ENCODE measurements at regions not wholly inside any gene's neighbourhood (a gene's known extent, or its start where the extent isn't known, plus 50 kb on each side); places are given as distances from the start of the nearest gene placed in this dataset.

DNA sequence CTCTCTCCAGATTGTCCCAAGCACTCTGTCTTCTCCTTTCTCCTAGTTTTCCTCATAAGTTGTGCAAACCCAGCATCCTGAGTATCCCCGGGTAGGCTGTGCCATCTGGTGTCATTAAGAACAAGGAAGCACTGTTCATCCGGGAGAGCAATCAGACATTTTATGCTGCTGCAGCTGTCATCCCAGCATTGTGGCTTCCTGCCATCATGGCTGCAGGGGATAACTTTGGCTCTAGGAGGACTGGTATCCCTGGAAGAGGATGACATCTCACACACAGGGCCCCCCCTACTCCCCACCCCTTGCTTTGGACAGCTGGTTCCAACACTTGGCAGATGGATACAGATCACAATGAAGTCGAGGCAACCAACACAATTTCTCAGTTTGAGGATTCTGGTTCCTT, 1195.1 kb upstream of the MAP3K7 start:
- no peak for FAIRE-seq

DNA sequence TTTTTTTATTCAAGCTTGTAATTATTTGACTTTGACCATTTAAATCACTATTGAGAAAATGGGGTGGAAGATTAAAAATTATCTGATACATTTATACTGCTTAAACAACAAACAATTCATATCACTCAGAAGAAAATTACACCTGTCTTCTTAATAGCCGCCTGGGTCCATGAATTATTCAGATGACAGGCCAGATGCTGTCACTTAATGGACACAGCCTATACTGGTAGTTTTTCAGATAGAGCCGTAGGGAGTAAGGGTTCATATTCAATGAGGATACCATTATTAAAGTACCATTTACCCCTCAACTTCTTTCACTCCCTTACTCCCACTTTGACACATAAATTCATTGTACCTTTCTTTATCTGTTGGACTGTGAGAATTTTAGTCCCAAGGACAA, 1193.4 kb upstream of the MAP3K7 start:
- 73 to 94% (median 77%) methylated on average over 2 of the region's 2 CpGs for WGBS, 3 donors
- H3K4me1 ChIP-seq (ENCODE audit: control insufficient read depth in 3 of 3, insufficient read depth in 2 of 3, low read depth in 1 of 3, low read length in 2 of 3): no peaks in the 10 kb centered on the region
- no peaks in the 10 kb centered on the region for H3K27me3 ChIP-seq (ENCODE audit: control insufficient read depth in 3 of 3, insufficient read depth in 3 of 3, low read length in 3 of 3)
- H3K36me3 ChIP-seq (ENCODE audit: control insufficient read depth in 3 of 3, insufficient read depth in 2 of 3, low read depth in 1 of 3, low read length in 3 of 3): no peaks in the 10 kb centered on the region
- no peak overlapping the region for H3K4me3 ChIP-seq (ENCODE audit: low read depth in 1 of 3, low read length in 3 of 3)
- peaks cover 0 to 4% of the 10 kb centered on the region in 2 donors for H3K9me3 ChIP-seq (ENCODE audit: control insufficient read depth in 2 of 2, insufficient read depth in 1 of 2, low read depth in 1 of 2, low read length in 1 of 2)
- H3K27ac ChIP-seq (ENCODE audit: low read depth in 1 of 3, low read length in 2 of 3): no peak overlapping the region
- no peak for FAIRE-seq
- DNase-seq: no peak

More for the DNA sequence above, 1195.1 kb upstream of the MAP3K7 start:
- no peaks in the 10 kb centered on the region for H3K27me3 ChIP-seq (ENCODE audit: control insufficient read depth in 3 of 3, insufficient read depth in 3 of 3, low read length in 3 of 3)
- peak in 1 of 2 donors; percentile 6 for DNase-seq
- peaks cover 0 to 4% of the 10 kb centered on the region in 2 donors for H3K9me3 ChIP-seq (ENCODE audit: control insufficient read depth in 2 of 2, insufficient read depth in 1 of 2, low read depth in 1 of 2, low read length in 1 of 2)
- no peaks in the 10 kb centered on the region for H3K4me1 ChIP-seq (ENCODE audit: control insufficient read depth in 3 of 3, insufficient read depth in 2 of 3, low read depth in 1 of 3, low read length in 2 of 3)
- no peaks in the 10 kb centered on the region for H3K36me3 ChIP-seq (ENCODE audit: control insufficient read depth in 3 of 3, insufficient read depth in 2 of 3, low read depth in 1 of 3, low read length in 3 of 3)
- 28 to 39% (median 32%) methylated on average over 3 of the region's 3 CpGs for WGBS, 3 donors
- H3K27ac ChIP-seq (ENCODE audit: low read depth in 1 of 3, low read length in 2 of 3): no peak overlapping the region
- no peak overlapping the region for H3K4me3 ChIP-seq (ENCODE audit: low read depth in 1 of 3, low read length in 3 of 3)

DNA sequence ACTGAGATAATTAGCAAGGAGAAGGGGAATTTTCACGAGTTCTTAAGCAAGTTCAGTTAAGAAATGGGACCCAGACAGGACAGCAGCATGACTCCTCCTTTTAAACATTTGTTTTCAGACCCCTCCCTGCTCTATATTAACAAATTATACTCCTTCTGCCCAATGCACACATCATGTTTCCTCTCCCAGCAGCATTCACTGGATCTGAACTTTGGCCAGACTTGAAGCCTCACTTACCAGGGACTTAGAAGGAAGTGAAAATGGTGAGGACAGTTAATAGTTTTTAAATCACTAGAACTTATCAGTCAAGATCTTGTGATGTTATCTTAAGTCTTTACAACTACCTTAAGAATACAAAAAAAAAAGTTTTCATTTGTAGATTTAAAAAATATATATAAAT, 1174.7 kb upstream of the MAP3K7 start:
- H3K4me1 ChIP-seq (ENCODE audit: control insufficient read depth in 3 of 3, insufficient read depth in 2 of 3, low read depth in 1 of 3, low read length in 2 of 3): no peaks in the 10 kb centered on the region
- H3K27ac ChIP-seq (ENCODE audit: low read depth in 1 of 3, low read length in 2 of 3): no peak overlapping the region
- H3K4me3 ChIP-seq (ENCODE audit: low read depth in 1 of 3, low read length in 3 of 3): no peak overlapping the region
- DNase-seq: peak in 1 of 2 donors; percentile 14
- no peaks in the 10 kb centered on the region for H3K36me3 ChIP-seq (ENCODE audit: control insufficient read depth in 3 of 3, insufficient read depth in 2 of 3, low read depth in 1 of 3, low read length in 3 of 3)
- no peaks in the 10 kb centered on the region for H3K9me3 ChIP-seq (ENCODE audit: control insufficient read depth in 2 of 2, insufficient read depth in 1 of 2, low read depth in 1 of 2, low read length in 1 of 2)
- H3K27me3 ChIP-seq (ENCODE audit: control insufficient read depth in 3 of 3, insufficient read depth in 3 of 3, low read length in 3 of 3): no peaks in the 10 kb centered on the region
- FAIRE-seq: no peak
- WGBS, 3 donors: 9 to 29% (median 24%) methylated on average over 1 of the region's 1 CpG

DNA sequence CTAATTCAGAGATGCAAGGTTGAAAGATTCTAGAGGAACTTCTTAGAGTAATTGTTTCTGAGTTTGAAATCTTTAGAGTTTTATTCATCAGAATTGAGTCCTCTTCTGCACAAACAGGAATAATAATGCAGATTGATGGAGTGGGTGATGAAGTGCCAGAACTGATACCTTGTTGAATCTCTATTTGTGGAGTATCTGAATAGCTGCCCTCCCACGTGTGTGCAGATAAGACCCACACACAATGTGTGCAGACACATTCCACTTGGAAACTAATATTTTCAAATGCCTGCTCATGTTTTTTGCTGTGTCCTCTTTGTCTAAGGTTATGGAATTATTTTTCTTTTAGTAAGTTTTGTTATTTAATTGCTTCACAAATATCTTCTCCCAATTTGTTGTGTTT, 1167.8 kb upstream of the MAP3K7 start:
- no peak for FAIRE-seq
- Histone ChIP-seq H3K4me1 (ENCODE audit: control insufficient read depth in 3 of 3, insufficient read depth in 2 of 3, low read depth in 1 of 3, low read length in 2 of 3) (no peaks in the 10 kb centered on the region), H3K27ac (ENCODE audit: low read depth in 1 of 3, low read length in 2 of 3) (no peak overlapping the region), H3K27me3 (ENCODE audit: control insufficient read depth in 3 of 3, insufficient read depth in 3 of 3, low read length in 3 of 3) (no peaks in the 10 kb centered on the region), H3K36me3 (ENCODE audit: control insufficient read depth in 3 of 3, insufficient read depth in 2 of 3, low read depth in 1 of 3, low read length in 3 of 3) (no peaks in the 10 kb centered on the region), H3K4me3 (ENCODE audit: low read depth in 1 of 3, low read length in 3 of 3) (no peak overlapping the region), H3K9me3 (ENCODE audit: control insufficient read depth in 2 of 2, insufficient read depth in 1 of 2, low read depth in 1 of 2, low read length in 1 of 2) (no peaks in the 10 kb centered on the region)
- 28 to 48% (median 32%) methylated on average over 1 of the region's 1 CpG for WGBS, 3 donors
- DNase-seq: no peak

DNA sequence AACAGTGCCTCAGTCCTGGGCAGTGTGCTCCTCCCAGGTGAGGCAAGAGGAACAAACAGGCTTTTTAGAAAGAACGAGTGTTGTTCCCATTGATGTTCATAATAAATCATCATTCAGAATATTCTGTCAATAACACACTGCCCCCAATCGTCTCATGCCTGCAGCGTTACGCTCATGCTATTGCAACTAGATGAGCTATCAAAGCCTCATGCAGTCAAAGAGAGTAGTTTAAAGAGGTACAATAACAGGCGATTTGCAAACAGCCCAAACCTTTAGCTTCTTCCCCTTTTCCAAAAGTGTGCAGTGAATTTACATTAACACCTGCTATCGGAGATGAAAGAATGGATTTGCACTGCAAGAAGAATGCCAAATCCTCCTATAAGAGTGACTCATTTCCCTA, 1164.7 kb upstream of the MAP3K7 start:
- H3K4me1 ChIP-seq (ENCODE audit: control insufficient read depth in 3 of 3, insufficient read depth in 2 of 3, low read depth in 1 of 3, low read length in 2 of 3): no peaks in the 10 kb centered on the region
- WGBS, 3 donors: 43 to 71% (median 57%) methylated on average over 6 of the region's 6 CpGs
- no peaks in the 10 kb centered on the region for H3K9me3 ChIP-seq (ENCODE audit: control insufficient read depth in 2 of 2, insufficient read depth in 1 of 2, low read depth in 1 of 2, low read length in 1 of 2)
- H3K27ac ChIP-seq (ENCODE audit: low read depth in 1 of 3, low read length in 2 of 3): no peak overlapping the region
- DNase-seq: no peak
- H3K36me3 ChIP-seq (ENCODE audit: control insufficient read depth in 3 of 3, insufficient read depth in 2 of 3, low read depth in 1 of 3, low read length in 3 of 3): no peaks in the 10 kb centered on the region
- FAIRE-seq: no peak
- no peaks in the 10 kb centered on the region for H3K27me3 ChIP-seq (ENCODE audit: control insufficient read depth in 3 of 3, insufficient read depth in 3 of 3, low read length in 3 of 3)
- no peak overlapping the region for H3K4me3 ChIP-seq (ENCODE audit: low read depth in 1 of 3, low read length in 3 of 3)

DNA sequence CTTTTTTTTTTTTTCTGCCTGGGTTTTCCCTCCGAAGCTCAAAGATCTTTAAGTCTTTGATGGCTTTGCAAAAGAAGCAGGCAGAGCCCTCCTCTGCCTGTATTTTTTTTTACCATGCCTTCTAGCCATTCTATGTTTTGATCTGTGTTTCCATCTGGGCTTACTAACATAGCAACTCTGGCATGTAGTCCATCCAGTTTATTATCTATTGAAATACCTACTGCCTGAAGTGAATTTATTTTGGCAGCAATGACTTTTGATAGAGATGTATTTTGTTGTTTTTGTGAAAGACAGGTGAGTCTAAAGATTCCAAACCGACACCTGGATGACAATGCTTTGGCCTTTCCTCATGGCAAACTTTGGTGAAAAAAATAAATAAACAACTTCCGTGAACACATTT, 1157.7 kb upstream of the MAP3K7 start:
- Histone ChIP-seq H3K9me3 (ENCODE audit: control insufficient read depth in 2 of 2, insufficient read depth in 1 of 2, low read depth in 1 of 2, low read length in 1 of 2) (no peaks in the 10 kb centered on the region), H3K36me3 (ENCODE audit: control insufficient read depth in 3 of 3, insufficient read depth in 2 of 3, low read depth in 1 of 3, low read length in 3 of 3) (no peaks in the 10 kb centered on the region), H3K27me3 (ENCODE audit: control insufficient read depth in 3 of 3, insufficient read depth in 3 of 3, low read length in 3 of 3) (no peaks in the 10 kb centered on the region), H3K4me1 (ENCODE audit: control insufficient read depth in 3 of 3, insufficient read depth in 2 of 3, low read depth in 1 of 3, low read length in 2 of 3) (no peaks in the 10 kb centered on the region), H3K4me3 (ENCODE audit: low read depth in 1 of 3, low read length in 3 of 3) (no peak overlapping the region), H3K27ac (ENCODE audit: low read depth in 1 of 3, low read length in 2 of 3) (no peak overlapping the region)
- WGBS, 3 donors: 40 to 46% (median 44%) methylated on average over 3 of the region's 3 CpGs
- no peak for DNase-seq
- no peak for FAIRE-seq

DNA sequence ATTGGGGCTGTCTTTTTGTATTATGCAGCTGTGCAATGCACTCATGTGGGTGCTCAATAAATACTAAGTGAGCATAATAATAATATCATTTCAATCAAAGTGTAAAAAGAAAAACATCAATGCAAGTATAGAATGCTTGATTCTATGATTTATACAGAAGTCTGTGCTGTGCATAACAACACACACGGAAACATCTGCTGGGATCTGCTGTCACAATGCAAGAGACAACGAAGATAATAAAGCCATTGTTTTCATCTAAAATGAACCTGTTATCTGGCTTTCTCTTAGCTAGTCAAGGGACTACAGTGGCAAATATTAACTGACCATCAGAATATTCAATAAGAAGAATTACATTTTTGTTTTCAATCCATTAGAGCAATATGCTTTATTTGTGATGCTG, 1156.9 kb upstream of the MAP3K7 start:
- Histone ChIP-seq H3K27me3 (ENCODE audit: control insufficient read depth in 3 of 3, insufficient read depth in 3 of 3, low read length in 3 of 3) (no peaks in the 10 kb centered on the region), H3K9me3 (ENCODE audit: control insufficient read depth in 2 of 2, insufficient read depth in 1 of 2, low read depth in 1 of 2, low read length in 1 of 2) (no peaks in the 10 kb centered on the region), H3K4me3 (ENCODE audit: low read depth in 1 of 3, low read length in 3 of 3) (no peak overlapping the region), H3K27ac (ENCODE audit: low read depth in 1 of 3, low read length in 2 of 3) (no peak overlapping the region), H3K36me3 (ENCODE audit: control insufficient read depth in 3 of 3, insufficient read depth in 2 of 3, low read depth in 1 of 3, low read length in 3 of 3) (no peaks in the 10 kb centered on the region), H3K4me1 (ENCODE audit: control insufficient read depth in 3 of 3, insufficient read depth in 2 of 3, low read depth in 1 of 3, low read length in 2 of 3) (no peaks in the 10 kb centered on the region)
- WGBS, 3 donors: 60 to 64% (median 61%) methylated on average over 2 of the region's 2 CpGs
- FAIRE-seq (no peak), DNase-seq (no peak)

DNA sequence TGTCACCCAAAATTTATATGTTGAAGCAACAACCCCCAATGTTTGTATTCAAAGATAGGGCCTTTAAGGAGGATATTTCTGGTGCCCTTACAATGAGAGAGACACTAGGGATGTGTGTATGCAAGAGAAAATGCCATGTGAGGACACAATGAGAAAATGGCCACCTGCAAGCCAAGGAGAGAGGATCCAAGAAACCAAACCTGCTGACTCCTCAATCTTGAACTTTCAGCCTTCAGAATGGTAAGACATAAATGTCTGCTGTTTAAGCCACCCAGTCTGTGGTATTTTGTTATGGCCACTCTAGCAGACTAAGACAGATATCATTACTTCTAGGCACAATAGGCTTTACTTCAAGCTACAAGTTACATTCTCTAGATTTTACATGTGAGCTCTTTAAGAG, 1145.1 kb upstream of the MAP3K7 start:
- Histone ChIP-seq H3K36me3 (ENCODE audit: control insufficient read depth in 3 of 3, insufficient read depth in 2 of 3, low read depth in 1 of 3, low read length in 3 of 3) (no peaks in the 10 kb centered on the region), H3K27ac (ENCODE audit: low read depth in 1 of 3, low read length in 2 of 3) (no peak overlapping the region), H3K27me3 (ENCODE audit: control insufficient read depth in 3 of 3, insufficient read depth in 3 of 3, low read length in 3 of 3) (no peaks in the 10 kb centered on the region), H3K4me3 (ENCODE audit: low read depth in 1 of 3, low read length in 3 of 3) (no peak overlapping the region), H3K9me3 (ENCODE audit: control insufficient read depth in 2 of 2, insufficient read depth in 1 of 2, low read depth in 1 of 2, low read length in 1 of 2) (no peaks in the 10 kb centered on the region), H3K4me1 (ENCODE audit: control insufficient read depth in 3 of 3, insufficient read depth in 2 of 3, low read depth in 1 of 3, low read length in 2 of 3) (no peaks in the 10 kb centered on the region)
- no peak for FAIRE-seq
- DNase-seq: no peak

DNA sequence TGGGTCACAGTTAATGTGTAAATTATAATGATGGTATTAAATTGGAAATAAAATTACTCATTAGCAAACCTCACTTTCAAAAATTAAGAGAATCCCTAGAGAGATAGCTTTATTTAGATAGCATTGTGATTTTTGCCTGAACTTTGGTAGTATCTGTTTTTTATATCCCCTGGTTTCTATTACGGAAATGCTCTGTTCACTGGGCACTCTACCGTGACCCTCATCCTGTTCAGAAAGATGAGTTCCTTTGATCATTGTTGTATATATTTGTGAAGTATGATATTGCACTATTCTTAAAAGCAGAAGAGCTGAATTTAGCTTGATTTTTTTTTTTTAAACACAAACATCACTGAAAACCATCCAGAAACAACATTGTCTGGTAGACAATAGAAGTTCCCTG, 1143.8 kb upstream of the MAP3K7 start:
- Histone ChIP-seq H3K36me3 (ENCODE audit: control insufficient read depth in 3 of 3, insufficient read depth in 2 of 3, low read depth in 1 of 3, low read length in 3 of 3) (no peaks in the 10 kb centered on the region), H3K4me1 (ENCODE audit: control insufficient read depth in 3 of 3, insufficient read depth in 2 of 3, low read depth in 1 of 3, low read length in 2 of 3) (no peaks in the 10 kb centered on the region), H3K4me3 (ENCODE audit: low read depth in 1 of 3, low read length in 3 of 3) (no peak overlapping the region), H3K27me3 (ENCODE audit: control insufficient read depth in 3 of 3, insufficient read depth in 3 of 3, low read length in 3 of 3) (no peaks in the 10 kb centered on the region), H3K9me3 (ENCODE audit: control insufficient read depth in 2 of 2, insufficient read depth in 1 of 2, low read depth in 1 of 2, low read length in 1 of 2) (no peaks in the 10 kb centered on the region), H3K27ac (ENCODE audit: low read depth in 1 of 3, low read length in 2 of 3) (no peak overlapping the region)
- DNase-seq: no peak
- 85 to 91% (median 86%) methylated on average over 2 of the region's 2 CpGs for WGBS, 3 donors
- FAIRE-seq: no peak
